Cardiac septum (tissue), 1 donor: ENCODE measurements at regions not wholly inside any gene's neighbourhood (a gene's known extent, or its start where the extent isn't known, plus 50 kb on each side); places are given as distances from the start of the nearest gene placed in this dataset.
"Not testable (repeated sequence)": the region's sequence is repeated elsewhere in the genome, so short reads cannot be mapped to it uniquely, and the experiment has no call there.

ENCODE experiments used
- DNase-seq: peaks from one replicate; pipeline ENCODE4 v3.0.0-alpha.2; 2020; ENCODE audit warnings: low spot score
- intact Hi-C: fragments of 100-400 bp; cut with DNase I; formaldehyde crosslinking; loops from one replicate; pipeline ENCODE4 v1.14.0; 2022
- donor health status: DM: no; HTN: no; CAD: no.

DNA sequence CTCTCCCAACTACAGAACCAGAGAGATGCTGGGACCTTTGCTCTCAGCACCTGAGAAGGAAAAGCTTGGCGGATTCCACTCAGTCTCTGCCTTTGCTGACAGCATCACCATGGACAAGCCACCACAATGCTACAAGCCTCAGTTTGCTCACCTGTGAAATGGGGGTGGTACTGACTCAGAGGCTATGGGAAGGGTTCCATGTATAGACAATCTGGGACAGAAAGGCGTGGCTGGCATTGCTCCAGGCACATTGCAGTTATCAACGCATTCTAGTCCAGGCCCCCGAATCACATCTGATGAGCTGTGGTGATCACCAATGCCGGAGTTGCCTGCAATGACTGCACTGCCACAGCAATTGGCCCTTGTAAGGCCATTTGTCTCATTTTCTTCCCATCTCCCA is 72.6 kb downstream of the ISX start:
- no peak for DNase-seq
- intact Hi-C loops = no loop called here

DNA sequence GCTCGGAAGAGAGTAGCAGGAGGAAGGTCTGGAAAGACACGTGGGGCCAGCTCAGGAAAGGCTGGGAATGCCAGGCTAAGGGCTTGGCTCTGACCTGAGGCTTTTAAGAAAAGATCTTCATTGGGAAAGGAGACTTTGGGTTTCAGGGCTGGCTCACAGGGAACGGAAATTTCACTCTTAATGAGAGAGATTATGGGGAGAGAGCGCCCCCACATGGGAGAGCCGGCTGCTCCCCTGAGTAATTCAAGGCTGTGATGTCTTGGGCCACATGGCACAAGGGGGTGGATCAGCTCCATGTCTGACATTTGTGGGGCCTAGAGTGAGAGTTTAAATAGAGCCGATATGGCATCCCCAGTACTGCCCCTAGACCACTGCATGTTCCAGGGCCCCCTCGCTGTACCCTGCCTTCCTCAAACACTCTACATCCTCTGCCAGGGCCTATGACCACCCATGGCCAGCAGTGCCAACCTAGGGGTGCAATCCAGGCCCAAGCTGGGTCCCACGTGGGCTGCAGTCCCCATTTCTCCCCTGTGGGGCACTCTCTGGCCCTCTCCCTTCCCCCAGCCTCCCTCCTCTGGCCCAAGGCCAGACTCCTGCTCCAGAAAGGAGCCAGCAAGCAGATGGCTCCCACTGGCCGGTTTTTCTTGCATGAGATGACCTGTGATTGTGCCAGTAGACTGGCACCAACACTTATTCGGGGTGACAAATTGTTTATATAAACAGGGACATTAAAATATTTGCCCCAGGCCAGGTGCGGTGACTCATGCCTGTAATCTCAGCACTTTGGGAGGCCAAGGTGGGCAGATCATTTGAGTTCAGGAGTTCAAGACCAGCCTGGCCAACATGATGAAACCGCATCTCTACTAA is 75.2 kb downstream of the ISX start:
- DNase-seq = no peak
- intact Hi-C loops = no loop called here

DNA sequence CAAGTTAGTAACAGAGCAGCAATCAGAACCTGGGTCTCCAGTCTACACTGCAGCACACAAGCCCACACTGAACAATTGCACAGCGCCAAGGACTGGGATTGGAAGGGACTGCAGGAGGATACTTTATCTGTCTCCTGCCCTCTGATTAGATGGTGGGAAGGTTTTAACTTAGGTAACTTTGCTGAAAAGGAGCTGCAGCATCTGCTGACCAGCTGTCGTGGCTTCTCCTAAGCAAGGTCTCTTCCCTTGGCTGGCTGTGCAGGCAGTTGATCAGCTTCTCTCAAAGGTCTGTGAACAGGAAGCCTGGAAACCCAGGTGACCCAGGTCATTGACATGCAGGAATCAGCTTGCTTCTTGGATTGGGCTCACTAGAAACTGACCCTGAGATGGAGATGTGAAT is 82.4 kb downstream of the ISX start:
- intact Hi-C loops = no loop called here
- no peak for DNase-seq

DNA sequence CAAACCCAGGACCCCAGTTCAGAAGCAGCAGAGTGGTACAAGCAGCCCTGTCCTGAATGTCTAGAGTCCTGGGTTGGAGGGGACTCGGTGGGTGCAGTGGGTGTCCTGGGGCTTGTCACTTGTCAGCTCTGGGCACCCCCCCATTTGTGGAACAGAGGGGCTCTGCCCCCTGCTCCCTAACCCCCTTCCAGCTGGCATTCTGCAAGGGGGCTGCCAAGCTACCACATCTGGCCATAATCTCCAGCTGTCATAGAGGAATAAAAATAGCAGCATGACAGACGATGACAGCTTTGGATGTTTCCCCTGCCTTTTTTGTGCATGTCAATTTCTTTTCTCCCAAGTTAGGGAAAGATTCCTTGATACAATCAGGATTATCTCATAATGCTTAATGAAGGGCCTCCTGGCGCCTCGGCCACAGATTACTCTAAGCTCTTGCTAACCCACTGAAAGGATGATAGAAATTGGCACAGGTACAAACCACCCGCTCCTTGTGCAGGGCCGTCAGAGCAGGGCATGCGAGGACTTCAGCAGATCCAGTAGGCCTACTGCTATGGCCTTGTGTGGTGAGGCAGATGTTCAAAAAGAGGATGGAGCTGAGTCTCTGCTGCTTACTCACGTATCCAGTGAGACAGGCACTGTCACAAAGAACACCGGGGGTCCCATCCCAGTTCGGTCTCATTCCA is 83.0 kb downstream of the ISX start:
- intact Hi-C loops = no loop called here
- DNase-seq = no peak

DNA sequence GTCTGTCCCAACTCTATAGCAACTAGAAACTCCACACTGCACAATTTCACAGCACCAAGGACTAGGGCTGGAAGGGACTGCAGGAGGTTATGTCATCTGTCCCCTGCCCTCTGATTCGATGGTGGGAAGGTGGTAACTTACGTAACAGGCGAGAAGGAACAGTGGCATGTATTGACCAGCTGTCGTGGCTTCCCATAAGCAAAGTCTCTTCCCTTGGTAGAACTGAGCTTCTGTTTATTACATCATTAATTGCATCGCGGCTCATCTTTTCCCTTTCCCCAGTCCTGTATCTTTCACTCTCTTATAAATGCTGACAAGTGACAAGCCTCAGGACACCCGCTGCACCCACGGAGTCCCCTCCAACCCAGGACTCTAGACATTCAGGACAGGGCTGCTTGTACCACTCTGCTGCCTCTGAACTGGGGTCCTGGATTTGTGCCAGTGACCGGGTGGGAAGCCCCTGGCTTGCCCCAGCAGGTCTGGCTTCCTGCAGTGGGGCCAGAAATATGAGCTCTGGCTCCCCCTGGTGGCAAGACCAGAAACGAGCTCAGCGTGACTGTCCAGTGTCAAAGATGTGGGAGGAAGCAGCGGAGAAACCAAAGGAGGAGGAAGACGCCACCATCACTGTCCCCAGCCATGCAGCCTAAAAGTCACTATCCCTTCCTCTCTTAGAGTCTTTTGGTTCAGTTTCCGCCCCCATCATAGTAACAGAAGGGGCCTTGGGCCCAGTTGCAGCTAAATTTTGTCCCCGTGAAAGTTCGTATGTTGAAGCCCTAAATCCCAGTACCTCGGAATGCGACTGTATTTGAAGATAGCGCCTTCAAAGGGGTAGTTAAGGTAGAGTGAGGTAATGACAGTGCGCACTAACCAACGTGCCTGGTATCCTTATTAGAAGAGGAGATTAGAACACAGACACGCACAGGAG is 84.5 kb downstream of the ISX start:
- DNase-seq = no peak
- intact Hi-C loops = loop anchor here (10.0 kb wide), 1 partner anchor 736 kb away; no protein-coding TSS in a partner anchor

DNA sequence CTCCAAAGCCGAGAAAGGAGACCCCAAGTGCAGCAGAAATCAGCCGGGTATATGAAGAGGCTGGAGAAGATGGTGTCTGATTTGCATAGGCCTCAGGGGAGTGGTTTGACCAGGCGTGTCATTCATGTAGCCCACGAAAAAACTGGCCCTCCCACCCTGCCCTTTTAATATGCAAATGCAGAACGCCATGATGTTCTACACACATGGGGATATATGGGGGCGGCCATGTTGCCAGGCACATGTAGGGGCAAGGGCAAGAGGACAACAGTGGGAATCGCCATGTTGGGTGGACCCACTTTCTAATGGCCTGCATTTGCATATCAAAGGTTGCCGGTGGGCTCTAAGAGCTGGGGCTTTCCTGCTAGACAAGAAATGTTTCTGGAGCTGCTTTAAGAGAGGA is 86.4 kb downstream of the ISX start:
- DNase-seq = no peak
- intact Hi-C loops = loop anchor here (10.0 kb wide), 1 partner anchor 738 kb away; no protein-coding TSS in a partner anchor

DNA sequence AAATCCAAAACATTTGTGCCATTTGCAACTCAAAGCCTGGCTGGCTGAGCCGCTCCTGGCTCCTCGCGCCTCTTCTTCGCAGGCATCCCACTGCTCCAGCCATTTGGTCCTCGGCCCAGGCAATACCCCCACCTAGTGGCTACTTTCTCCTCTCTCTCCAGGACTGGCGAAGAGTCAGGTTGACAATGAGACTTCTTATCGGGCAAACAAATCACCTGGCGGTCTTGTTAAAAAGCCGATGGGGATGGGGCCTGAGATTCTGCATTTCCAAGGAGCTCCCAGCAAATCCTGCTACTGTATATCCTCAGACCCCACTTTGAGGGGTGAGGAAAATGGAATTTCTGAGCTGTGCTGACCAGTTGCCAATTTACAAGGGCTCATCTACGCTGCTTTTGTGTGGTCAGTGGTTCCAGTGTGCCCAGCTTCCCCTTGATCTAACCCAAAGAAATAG is 89.0 kb downstream of the ISX start:
- intact Hi-C loops = loop anchor here (10.0 kb wide), 1 partner anchor 740 kb away; no protein-coding TSS in a partner anchor
- DNase-seq = no peak

DNA sequence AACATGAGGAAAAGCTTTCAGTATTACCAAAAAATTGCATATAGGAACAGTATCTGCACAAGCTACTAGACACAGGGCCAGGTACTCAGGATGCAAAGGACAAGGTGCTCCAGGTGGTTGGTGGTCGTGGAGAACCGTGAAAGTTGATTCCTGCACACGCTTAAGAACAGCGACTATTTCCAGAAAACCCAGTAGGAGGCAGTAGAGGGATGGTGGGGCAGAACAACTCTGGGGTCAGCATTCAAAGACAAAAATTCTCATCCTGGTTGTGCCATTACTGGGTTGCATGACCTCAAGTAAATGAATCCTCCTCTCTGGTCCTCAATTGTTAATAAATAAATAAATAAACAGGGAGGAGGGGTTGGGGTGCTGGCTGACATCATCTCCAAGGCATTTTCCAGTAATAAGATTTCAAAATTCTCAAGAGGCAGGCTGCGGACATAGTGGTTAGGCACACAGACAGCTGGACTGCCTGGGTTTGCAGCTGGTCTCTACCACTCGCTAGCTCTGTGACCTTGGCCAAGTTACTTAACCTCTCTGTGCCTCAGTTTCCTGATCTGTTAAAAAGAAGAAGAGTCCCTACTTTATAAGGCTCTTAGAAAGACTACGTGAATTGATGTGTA is 89.6 kb downstream of the ISX start:
- intact Hi-C loops = loop anchor here (10.0 kb wide), 1 partner anchor 741 kb away; no protein-coding TSS in a partner anchor
- DNase-seq = peak; percentile 17

DNA sequence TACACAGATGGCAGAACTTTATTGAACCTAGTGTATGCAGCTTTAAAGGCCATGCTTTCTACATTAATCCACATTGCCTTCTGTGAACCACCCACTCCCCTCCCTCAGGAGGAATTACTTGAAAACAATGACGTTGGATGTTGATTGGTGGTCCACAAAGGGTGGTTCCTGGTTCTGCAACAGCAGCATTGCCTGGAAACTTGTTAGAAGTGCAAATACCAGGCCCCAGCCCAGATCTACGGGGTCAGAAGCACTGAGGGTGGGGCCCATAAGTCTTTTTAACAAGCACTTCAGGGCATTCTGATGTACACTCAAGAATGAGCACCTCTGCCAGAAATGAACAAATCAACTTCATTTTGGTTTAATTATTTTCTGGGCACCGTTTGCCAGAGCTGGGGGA is 91.0 kb downstream of the ISX start:
- DNase-seq = no peak
- intact Hi-C loops = loop anchor here (10.0 kb wide), 1 partner anchor 742 kb away; no protein-coding TSS in a partner anchor

DNA sequence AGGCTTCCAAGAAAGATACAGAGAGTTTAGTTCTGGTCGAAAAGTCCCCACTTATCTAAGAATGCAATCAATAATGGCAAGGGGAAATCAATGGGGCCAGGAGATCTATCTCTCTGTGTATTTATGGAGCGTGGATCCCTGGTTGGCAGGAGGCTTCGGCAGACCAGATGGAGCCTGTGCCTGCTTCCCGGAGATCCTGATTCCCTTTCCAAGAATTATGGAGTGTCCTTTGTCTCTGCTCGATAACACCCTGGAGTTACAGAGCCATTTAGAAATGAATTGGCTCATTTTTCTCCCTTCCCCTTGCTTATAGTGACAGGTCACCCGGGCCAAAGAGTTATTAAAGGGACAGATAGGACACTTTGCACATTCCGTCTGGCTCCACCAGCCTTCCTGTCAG is 92.4 kb downstream of the ISX start:
- no peak for DNase-seq
- intact Hi-C loops = loop anchor here (10.0 kb wide), 1 partner anchor 744 kb away; no protein-coding TSS in a partner anchor

DNA sequence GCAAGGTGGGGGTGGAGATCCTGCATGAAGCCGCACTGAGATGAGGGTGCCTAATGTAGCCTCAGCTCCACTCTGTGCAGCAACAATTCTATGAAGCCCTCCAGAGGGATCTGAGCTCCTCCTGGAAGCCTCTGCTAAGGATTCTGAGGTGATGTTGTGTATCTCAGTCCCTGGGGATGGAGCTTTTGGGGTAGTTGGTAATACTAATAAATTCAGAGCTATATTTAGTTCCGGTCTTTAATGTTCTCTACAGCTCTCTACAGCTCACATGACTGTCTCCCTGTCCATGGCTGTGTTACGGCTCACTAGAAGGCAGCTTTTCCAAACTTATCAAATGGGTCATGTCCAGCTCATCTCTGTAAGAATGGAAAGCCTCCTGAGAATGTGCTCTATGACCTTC is 93.4 kb downstream of the ISX start:
- intact Hi-C loops = loop anchor here (10.0 kb wide), 1 partner anchor 745 kb away; no protein-coding TSS in a partner anchor
- DNase-seq = no peak

DNA sequence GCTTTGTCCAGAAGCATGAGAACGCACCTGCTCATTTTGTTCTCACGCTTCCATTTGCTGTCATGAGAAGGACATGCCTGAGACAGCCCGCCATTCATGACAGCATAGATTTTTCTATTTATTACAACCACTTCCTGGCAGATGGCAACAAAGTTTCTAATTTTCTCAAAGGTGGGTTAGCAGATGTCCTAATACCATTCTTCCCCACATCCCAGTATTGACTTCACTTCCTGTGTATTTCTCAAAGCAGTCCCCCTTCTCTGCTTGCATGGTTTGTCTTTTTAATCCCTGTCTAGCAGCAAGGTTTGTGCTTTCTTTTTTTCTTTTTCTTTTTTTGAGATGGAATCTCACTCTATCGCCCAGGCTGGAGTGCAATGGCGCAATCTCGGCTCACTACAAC is 94.3 kb downstream of the ISX start:
- DNase-seq = no peak
- intact Hi-C loops = no loop called here

DNA sequence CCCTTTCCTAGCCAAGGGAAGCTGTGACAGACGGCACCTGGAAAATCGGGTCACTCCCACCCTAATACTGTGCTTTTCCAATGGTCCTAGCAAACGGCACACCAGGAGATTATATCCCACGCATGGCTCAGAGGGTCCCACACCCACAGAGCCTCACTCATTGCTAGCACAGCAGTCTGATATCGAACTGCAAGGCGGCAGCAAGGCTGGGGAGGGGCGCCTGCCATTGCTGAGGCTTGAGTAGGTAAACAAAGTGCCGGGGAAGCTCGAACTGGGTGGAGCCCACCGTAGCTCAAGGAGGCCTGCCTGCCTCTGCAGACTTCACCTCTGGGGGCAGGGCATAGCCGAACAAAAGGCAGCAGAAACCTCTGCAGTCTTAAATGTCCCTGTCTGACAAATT is 91.4 kb upstream of the HMGXB4 start:
- DNase-seq, intact Hi-C loops: not testable (repeated sequence)

DNA sequence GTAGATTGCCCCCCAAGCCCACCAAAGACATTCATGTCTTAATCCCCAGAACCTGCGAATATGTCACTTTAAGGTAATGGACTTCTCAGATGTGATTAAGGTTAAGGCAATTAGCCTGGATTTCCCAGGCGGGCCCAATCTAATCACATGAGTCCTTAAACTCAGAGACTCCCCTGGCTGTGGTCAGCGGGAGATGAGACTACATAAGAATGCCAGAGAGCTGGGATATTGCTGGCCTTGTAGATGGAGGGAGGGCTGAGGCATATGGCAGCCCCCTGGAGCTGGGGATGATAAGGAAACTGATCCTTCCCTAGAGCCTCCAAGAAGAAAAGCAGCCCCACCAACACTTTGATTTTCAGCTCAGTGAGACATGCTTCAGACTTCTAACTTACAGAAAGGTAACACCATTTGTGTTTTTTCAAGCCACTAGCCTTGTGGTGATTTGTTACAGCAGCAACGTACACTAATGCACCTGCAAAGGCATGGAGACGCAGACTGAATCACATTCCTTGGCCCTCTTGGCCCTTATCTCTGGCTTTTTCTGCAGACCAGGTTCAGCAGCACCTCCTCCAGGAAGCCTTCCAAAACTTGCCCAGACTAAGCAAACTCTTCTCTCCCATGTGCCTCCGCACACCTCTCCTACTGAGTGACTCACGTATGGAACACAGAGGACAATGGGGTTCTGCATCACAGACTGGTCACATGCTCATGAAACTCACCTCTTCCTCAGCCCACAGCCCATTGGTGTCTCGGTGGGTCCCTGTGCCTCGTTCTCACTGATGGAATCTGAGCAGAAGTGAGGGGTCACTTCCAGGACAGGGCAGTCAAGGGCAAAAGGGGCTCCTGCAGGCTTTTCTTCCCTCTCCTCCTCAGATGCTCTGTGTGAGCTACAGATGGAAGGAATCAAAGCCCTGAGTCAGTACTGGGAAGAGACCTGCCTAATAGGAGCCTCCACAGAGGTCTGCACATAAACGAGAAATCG is 86.3 kb upstream of the HMGXB4 start:
- DNase-seq = no peak
- intact Hi-C loops = no loop called here

DNA sequence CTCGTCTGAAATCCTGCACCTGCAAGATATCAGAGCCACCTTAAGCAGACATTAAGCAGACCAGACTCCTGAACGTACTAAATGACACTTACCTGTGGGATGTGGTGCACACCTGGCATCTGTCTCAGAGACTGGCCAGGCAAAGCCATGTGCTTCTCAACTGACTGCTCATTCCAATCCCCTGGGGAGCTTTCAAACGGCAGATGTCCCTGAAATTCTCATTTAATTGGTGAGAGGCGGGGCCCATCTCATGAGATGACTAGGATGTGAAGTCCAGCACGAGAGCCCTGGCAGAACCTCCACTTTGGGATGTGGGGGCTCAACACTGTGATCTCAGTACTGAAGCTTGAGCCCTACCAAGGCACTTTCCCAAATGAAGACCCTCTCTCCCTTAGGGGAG is 84.9 kb upstream of the HMGXB4 start:
- intact Hi-C loops = no loop called here
- peak; percentile 19 for DNase-seq

DNA sequence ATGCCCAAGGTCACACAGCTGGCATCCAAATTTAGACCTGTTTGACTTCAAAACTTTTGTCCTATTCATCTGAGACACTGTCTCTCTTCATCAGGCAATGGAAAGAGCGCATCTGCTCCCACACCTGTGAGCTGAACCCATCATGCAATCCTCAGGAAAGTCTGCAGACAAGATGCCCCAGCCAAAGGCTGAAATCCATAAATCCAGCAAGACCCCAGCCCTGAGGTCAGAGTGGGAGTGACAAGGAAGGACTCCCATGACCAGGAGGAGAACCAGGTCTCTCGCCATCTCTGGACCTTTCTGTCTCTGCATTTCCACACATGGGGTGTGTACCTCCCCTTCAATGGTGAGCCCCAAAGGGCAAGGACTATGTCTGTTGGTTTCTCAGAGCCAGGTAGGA is 83.6 kb upstream of the HMGXB4 start:
- no peak for DNase-seq
- intact Hi-C loops = no loop called here

DNA sequence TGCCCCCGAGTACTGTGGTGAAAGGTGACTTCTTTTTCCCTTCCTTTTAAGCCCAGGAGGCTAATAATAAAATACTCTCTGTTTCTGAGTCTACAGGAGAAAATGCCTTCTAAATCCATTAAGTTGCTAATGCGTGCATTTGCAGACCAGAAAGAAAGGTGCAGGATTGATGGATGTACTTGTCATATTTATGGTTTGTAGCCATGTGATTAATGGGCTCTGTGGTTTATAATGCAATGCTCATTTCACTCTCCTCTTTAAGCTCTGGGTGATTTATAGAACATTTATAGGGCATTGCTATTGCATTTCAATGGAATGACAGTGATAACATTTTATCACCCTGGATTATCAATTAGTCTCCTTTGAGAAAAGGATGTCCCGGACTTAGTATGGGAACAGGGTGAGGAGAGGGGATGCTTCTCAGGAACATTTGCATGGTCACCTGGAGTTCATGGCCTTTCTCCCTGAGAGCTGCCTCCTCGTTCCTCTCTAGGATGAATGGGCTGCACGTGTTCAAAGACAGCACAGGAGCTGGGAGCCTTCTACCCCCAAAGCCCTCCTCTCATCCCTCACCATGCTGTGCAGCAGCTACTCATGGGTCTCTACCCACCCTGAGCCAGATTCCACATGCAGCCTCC is 82.8 kb upstream of the HMGXB4 start:
- DNase-seq = no peak
- intact Hi-C loops = no loop called here

DNA sequence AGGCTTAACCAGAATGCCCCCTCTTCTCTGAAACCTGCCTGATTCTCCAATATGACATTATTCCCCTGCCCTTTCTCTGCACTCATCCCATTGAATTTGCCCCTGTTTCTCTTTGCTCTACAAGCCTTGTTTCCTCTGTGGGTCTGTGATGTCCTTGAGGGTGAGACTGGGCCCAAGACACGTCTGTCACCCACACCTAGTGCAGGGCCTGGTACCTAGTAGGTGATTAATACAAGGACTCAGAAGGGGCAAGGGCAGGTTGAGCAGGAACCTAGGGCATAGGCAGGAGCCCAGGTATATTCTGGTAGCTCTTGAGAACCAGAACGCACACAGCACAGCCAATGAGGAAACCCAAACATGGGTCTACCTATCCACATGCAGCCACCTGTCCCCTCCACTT is 81.9 kb upstream of the HMGXB4 start:
- DNase-seq = no peak
- intact Hi-C loops = no loop called here
